PC-3 (cell line): ENCODE measurements at regions not wholly inside any gene's neighbourhood (a gene's known extent, or its start where the extent isn't known, plus 50 kb on each side); places are given as distances from the start of the nearest gene placed in this dataset.

Experiments used
- ATAC-seq: fragments of 200-7000 bp; cut with Tn5 transposase; 2 replicates; pipeline ENCODE4 v1.9.1; 2020; ENCODE audit warnings: mild to moderate bottlenecking, moderate library complexity
- BruUV-seq: library from RNA; stranded (reverse); fragments of 400-500 nt; replicated peaks from 2 replicates; lab custom pipeline; 2021; lab: Mats Ljungman, UMichigan
- CTCF ChIA-PET: fragments of 300-600 bp; sonication (Branson Sonifier 250); formaldehyde crosslinking; loops from one replicate; lab custom pipeline; 2022; ENCODE audit warnings: antibody characterized with exemption; lab: Charles Lee
- POLR2A ChIA-PET: fragments of 300-600 bp; sonication (Branson Sonifier 250); formaldehyde crosslinking; loops from one replicate; lab custom pipeline; 2022; ENCODE audit warnings: antibody characterized with exemption; ENCODE audit not compliant: unreplicated experiment; lab: Charles Lee
- DNase-seq: peaks from one replicate; pipeline ENCODE4 v3.0.0-alpha.2; 2015
- H2AFZ ChIP-seq: fragments of 300-600 bp; sonication (generic); 2 replicates; pipeline ENCODE4 v1.6.0; 2016; ENCODE audit warnings: antibody characterized with exemption, low read length
- H3F3A ChIP-seq: fragments of 300-600 bp; sonication (generic); one replicate; pipeline ENCODE4 v1.6.0; 2017; ENCODE audit warnings: antibody characterized with exemption, low read length, control low read depth, mild to moderate bottlenecking; ENCODE audit not compliant: unreplicated experiment
- H3K27ac ChIP-seq: fragments of 300-600 bp; sonication (generic); 2 replicates; pipeline ENCODE4 v1.5.1; 2016; ENCODE audit warnings: mild to moderate bottlenecking, low read length
- H3K27me3 ChIP-seq: fragments of 300-600 bp; sonication (generic); 2 replicates; pipeline ENCODE4 v1.6.1; 2016; ENCODE audit warnings: low read length, mixed read lengths
- H3K36me3 ChIP-seq: fragments of 300-600 bp; sonication (generic); 2 replicates; pipeline ENCODE4 v1.6.1; 2016; ENCODE audit warnings: low read depth, mixed run types, low read length, mixed read lengths
- H3K4me1 ChIP-seq: fragments of 300-600 bp; sonication (generic); 2 replicates; pipeline ENCODE4 v1.5.1; 2016; ENCODE audit warnings: low read length; ENCODE audit not compliant: insufficient read depth
- H3K4me2 ChIP-seq: fragments of 300-600 bp; sonication (generic); 2 replicates; pipeline ENCODE4 v1.6.0; 2016; ENCODE audit warnings: low read length
- H3K4me3 ChIP-seq: fragments of 300-600 bp; sonication (generic); 2 replicates; pipeline ENCODE4 v1.5.1; 2016; ENCODE audit warnings: mild to moderate bottlenecking, low read length, mixed read lengths
- H3K79me2 ChIP-seq: fragments of 300-600 bp; sonication (generic); 2 replicates; pipeline ENCODE4 v1.6.1; 2017; ENCODE audit warnings: low read length, mixed read lengths
- H3K9ac ChIP-seq: fragments of 300-600 bp; sonication (generic); 2 replicates; pipeline ENCODE4 v1.6.0; 2016; ENCODE audit warnings: mild to moderate bottlenecking, low read length
- H3K9me2 ChIP-seq: fragments of 300-600 bp; sonication (generic); replicated peaks from 2 replicates; pipeline ENCODE4 v1.6.1; 2016; ENCODE audit warnings: mixed run types, low read length, mixed read lengths
- H3K9me3 ChIP-seq: fragments of 300-600 bp; sonication (generic); 2 replicates; pipeline ENCODE4 v1.6.1; 2016; ENCODE audit warnings: low read length, mixed read lengths
- H4K20me1 ChIP-seq: fragments of 300-600 bp; sonication (generic); 2 replicates; pipeline ENCODE4 v1.6.1; 2016; ENCODE audit warnings: low read length, mixed read lengths
- EZH2 ChIP-seq: fragments of 300-600 bp; sonication (generic); IDR thresholded peaks from one replicate; pipeline ENCODE4 v1.6.1; 2017; ENCODE audit warnings: antibody characterized with exemption, mild to moderate bottlenecking, low read length; ENCODE audit not compliant: unreplicated experiment
- EZH2phosphoT487 ChIP-seq: fragments of 300-600 bp; sonication (generic); IDR thresholded peaks from 2 replicates; pipeline ENCODE4 v1.6.1; 2018; ENCODE audit warnings: mild to moderate bottlenecking, antibody characterized with exemption, low read length, borderline replicate concordance
- intact Hi-C: fragments of 100-400 bp; cut with micrococcal nuclease; formaldehyde crosslinking; loops from 2 replicates; pipeline ENCODE4 v1.9.0; 2023
- TF ChIP-seq, protein P1 (sequence below): fragments of 300-600 bp; sonication (generic); conservative IDR thresholded peaks from 2 replicates; pipeline ENCODE4 v1.5.1; 2017; ENCODE audit warnings: antibody characterized with exemption, low read depth, mild to moderate bottlenecking, low read length

DNA sequence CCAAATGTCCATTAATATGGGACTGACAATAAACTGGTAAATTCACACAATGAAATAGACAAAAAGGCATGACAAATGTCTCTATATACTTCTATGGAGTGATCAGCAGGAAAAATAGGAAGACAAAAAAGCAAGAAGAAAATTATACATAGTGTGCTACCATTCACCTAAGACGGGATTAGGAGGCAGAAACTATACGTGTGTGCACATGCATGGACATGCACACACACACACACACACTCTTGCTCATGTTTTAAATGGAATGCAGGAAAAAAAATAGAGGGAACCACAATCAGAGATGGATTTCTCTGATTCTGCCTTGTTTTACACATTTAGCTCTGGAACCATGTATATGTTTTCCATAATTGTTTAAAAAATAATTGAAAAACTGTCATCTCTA is 119.0 kb downstream of the ZFAND4 start:
- H3K9ac ChIP-seq, result no peak overlapping the region
- no peaks in the 10 kb centered on the region for H3K9me2 ChIP-seq
- DNase-seq (no peak), ATAC-seq (no peak)
- no peak overlapping the region for H3K27ac ChIP-seq
- H3K27me3 ChIP-seq, result no peaks in the 10 kb centered on the region
- BruUV-seq, result no TSS peak
- H3K36me3 ChIP-seq, result no peaks in the 10 kb centered on the region
- no peak overlapping the region for H3K4me3 ChIP-seq
- no peaks in the 10 kb centered on the region for H3K9me3 ChIP-seq
- no peak overlapping the region for H2AFZ ChIP-seq
- no peaks in the 10 kb centered on the region for H3K79me2 ChIP-seq
- no peaks in the 10 kb centered on the region for H3K4me1 ChIP-seq
- intact Hi-C loops, result no loop called here
- no peaks in the 10 kb centered on the region for H4K20me1 ChIP-seq
- H3K4me2 ChIP-seq, result no peak overlapping the region
- ChIA-PET CTCF (no interaction called here), POLR2A (no interaction called here)
- H3F3A ChIP-seq, result no peaks in the 10 kb centered on the region
- no peak for TF ChIP-seq EZH2
- no peak for TF ChIP-seq EZH2phosphoT487
- TF ChIP-seq, protein P1, sequence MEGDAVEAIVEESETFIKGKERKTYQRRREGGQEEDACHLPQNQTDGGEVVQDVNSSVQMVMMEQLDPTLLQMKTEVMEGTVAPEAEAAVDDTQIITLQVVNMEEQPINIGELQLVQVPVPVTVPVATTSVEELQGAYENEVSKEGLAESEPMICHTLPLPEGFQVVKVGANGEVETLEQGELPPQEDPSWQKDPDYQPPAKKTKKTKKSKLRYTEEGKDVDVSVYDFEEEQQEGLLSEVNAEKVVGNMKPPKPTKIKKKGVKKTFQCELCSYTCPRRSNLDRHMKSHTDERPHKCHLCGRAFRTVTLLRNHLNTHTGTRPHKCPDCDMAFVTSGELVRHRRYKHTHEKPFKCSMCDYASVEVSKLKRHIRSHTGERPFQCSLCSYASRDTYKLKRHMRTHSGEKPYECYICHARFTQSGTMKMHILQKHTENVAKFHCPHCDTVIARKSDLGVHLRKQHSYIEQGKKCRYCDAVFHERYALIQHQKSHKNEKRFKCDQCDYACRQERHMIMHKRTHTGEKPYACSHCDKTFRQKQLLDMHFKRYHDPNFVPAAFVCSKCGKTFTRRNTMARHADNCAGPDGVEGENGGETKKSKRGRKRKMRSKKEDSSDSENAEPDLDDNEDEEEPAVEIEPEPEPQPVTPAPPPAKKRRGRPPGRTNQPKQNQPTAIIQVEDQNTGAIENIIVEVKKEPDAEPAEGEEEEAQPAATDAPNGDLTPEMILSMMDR, result no peak

DNA sequence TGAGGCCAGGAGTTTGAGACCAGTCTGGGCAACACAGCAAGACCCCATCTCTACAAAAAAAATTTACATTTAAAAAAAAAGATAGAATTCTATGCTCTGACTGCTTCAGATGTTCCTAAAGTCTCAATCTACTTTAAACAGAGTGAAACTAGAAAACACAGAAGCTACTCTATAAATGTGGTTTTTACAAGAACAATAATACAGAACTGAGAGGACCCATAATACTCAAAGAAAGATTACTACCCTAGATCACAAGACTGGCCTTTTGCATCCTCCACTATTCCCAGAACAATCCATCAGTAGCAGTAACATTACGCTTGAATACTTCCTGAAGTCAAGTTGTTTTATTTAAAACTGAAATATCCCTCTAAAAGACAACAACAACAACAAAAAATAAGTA is 119.4 kb downstream of the ZFAND4 start:
- intact Hi-C loops, result no loop called here
- H2AFZ ChIP-seq, result no peak overlapping the region
- ATAC-seq, result no peak
- H3K4me3 ChIP-seq, result no peak overlapping the region
- H3K9me3 ChIP-seq, result no peaks in the 10 kb centered on the region
- no peaks in the 10 kb centered on the region for H3K36me3 ChIP-seq
- ChIA-PET CTCF (no interaction called here), POLR2A (no interaction called here)
- no peak for DNase-seq
- H3F3A ChIP-seq, result no peaks in the 10 kb centered on the region
- no peak overlapping the region for H3K4me2 ChIP-seq
- H3K9me2 ChIP-seq, result no peaks in the 10 kb centered on the region
- no peak overlapping the region for H3K27ac ChIP-seq
- H3K27me3 ChIP-seq, result no peaks in the 10 kb centered on the region
- no peaks in the 10 kb centered on the region for H3K79me2 ChIP-seq
- H3K4me1 ChIP-seq, result no peaks in the 10 kb centered on the region
- no peak overlapping the region for H3K9ac ChIP-seq
- BruUV-seq, result no TSS peak
- no peaks in the 10 kb centered on the region for H4K20me1 ChIP-seq
- no peak for TF ChIP-seq EZH2phosphoT487
- TF ChIP-seq, protein P1, result no peak
- TF ChIP-seq EZH2, result no peak

DNA sequence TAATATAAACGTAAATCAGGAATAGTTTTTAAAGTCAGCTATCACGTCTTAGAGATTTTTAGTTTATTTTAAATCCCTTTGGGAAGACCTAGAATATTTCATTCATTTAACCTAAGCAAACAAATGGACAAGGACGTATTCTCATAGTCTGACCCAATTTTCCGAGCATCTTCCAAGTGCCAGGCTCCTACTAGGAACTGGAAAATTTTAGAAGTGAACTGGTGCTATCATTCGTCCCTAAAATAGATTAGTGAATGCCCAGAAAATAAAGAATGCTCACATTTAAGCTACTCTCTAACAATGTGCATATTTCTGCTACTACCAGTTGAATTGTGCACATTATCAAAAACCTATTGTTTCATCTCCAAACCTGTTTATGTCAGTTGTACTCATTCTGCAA is 120.1 kb downstream of the ZFAND4 start:
- no peaks in the 10 kb centered on the region for H3K4me1 ChIP-seq
- H3K27ac ChIP-seq, result no peak overlapping the region
- no peaks in the 10 kb centered on the region for H3F3A ChIP-seq
- H3K4me2 ChIP-seq, result no peak overlapping the region
- no peaks in the 10 kb centered on the region for H3K79me2 ChIP-seq
- no peak for ATAC-seq
- H3K9me3 ChIP-seq, result no peaks in the 10 kb centered on the region
- H3K36me3 ChIP-seq, result no peaks in the 10 kb centered on the region
- no peak overlapping the region for H3K4me3 ChIP-seq
- H4K20me1 ChIP-seq, result no peaks in the 10 kb centered on the region
- DNase-seq, result no peak
- H2AFZ ChIP-seq, result no peak overlapping the region
- intact Hi-C loops, result no loop called here
- no TSS peak for BruUV-seq
- no peak overlapping the region for H3K9ac ChIP-seq
- no peaks in the 10 kb centered on the region for H3K27me3 ChIP-seq
- ChIA-PET POLR2A (no interaction called here), CTCF (no interaction called here)
- TF ChIP-seq, protein P1, result no peak
- TF ChIP-seq EZH2phosphoT487, result no peak
- no peak for TF ChIP-seq EZH2
- H3K9me2 ChIP-seq, result no peaks in the 10 kb centered on the region
